BJ (cell line): ENCODE measurements at regions not wholly inside any gene's neighbourhood (a gene's known extent, or its start where the extent isn't known, plus 50 kb on each side); places are given as distances from the start of the nearest gene placed in this dataset.
"Not testable (repeated sequence)": the region's sequence is repeated elsewhere in the genome, so short reads cannot be mapped to it uniquely, and the experiment has no call there.

Experiments used
- CTCF ChIA-PET: fragments of 350-600 bp; formaldehyde crosslinking; extraction: SDS; loops from one replicate; lab custom pipeline; 2021; ENCODE audit warnings: antibody characterized with exemption, inconsistent platforms; lab: Yijun Ruan, JAX
- POLR2A ChIA-PET: fragments of 300-600 bp; sonication (Branson Sonifier 250); formaldehyde crosslinking; extraction: SDS; loops from one replicate; lab custom pipeline; 2021; ENCODE audit warnings: antibody characterized with exemption; lab: Charles Lee
- DNase-seq: peaks from one replicate; pipeline ENCODE4 v3.0.0-alpha.2; 2011; ENCODE audit warnings: low read depth
- H3K27me3 ChIP-seq: 2 replicates; pipeline ENCODE4 v1.6.0; 2011; ENCODE audit warnings: low read length; ENCODE audit not compliant: control insufficient read depth, insufficient read depth
- H3K36me3 ChIP-seq: 2 replicates; pipeline ENCODE4 v1.5.1; 2011; ENCODE audit warnings: low read length; ENCODE audit not compliant: control insufficient read depth, insufficient read depth
- H3K4me3 ChIP-seq: 2 replicates; pipeline ENCODE4 v1.5.1; 2011; ENCODE audit warnings: low read depth, mild to moderate bottlenecking, control low read depth, low read length
- CTCF ChIP-seq: IDR thresholded peaks from 2 replicates; pipeline ENCODE4 v1.5.1; 2011; ENCODE audit warnings: low read depth, mild to moderate bottlenecking, control low read depth, inconsistent platforms, low read length, moderate library complexity; ENCODE audit not compliant: insufficient read depth

- H3K36me3 ChIP-seq, result no peaks in the 10 kb centered on the region
- H3K27me3 ChIP-seq, result no peaks in the 10 kb centered on the region
- no peak for DNase-seq
- ChIA-PET CTCF (no interaction called here), POLR2A (no interaction called here)
- H3K4me3 ChIP-seq, result no peak overlapping the region
- no peak for TF ChIP-seq CTCF
Observed at GRCh38 chr5:118301696-118302095, 686.7 kb downstream of the DTWD2 start.

- no peak overlapping the region for H3K4me3 ChIP-seq
- H3K27me3 ChIP-seq, result no peaks in the 10 kb centered on the region
- no peak for TF ChIP-seq CTCF
- ChIA-PET CTCF (no interaction called here), POLR2A (no interaction called here)
- H3K36me3 ChIP-seq, result no peaks in the 10 kb centered on the region
- no peak for DNase-seq
Observed at GRCh38 chr5:118295045-118295444, 693.3 kb downstream of the DTWD2 start.

GRCh38 chr5:118293378-118293777 is 695.0 kb downstream of the DTWD2 start:
- no peaks in the 10 kb centered on the region for H3K36me3 ChIP-seq
- CTCF ChIA-PET, result no interaction called here
- TF ChIP-seq CTCF, result no peak
- no peaks in the 10 kb centered on the region for H3K27me3 ChIP-seq
- DNase-seq, result no peak
- H3K4me3 ChIP-seq, result no peak overlapping the region
- POLR2A ChIA-PET, result no interaction called here

- H3K36me3 ChIP-seq, result no peaks in the 10 kb centered on the region
- no peak overlapping the region for H3K4me3 ChIP-seq
- H3K27me3 ChIP-seq, result no peaks in the 10 kb centered on the region
- no peak for TF ChIP-seq CTCF
- CTCF ChIA-PET, result no interaction called here
- no peak for DNase-seq
- POLR2A ChIA-PET, result no interaction called here
Observed at GRCh38 chr5:118290204-118290603, 698.1 kb downstream of the DTWD2 start.

- POLR2A ChIA-PET, H3K4me3 ChIP-seq, CTCF ChIA-PET, H3K27me3 ChIP-seq, DNase-seq, H3K36me3 ChIP-seq: not testable (repeated sequence)
Observed at GRCh38 chr5:118284230-118284629, 704.1 kb downstream of the DTWD2 start.

GRCh38 chr5:118282480-118283038 is 705.8 kb downstream of the DTWD2 start:
- CTCF ChIA-PET, POLR2A ChIA-PET, H3K36me3 ChIP-seq, DNase-seq, H3K27me3 ChIP-seq, H3K4me3 ChIP-seq: not testable (repeated sequence)
